ENCODE measurements at regions not wholly inside any gene's neighbourhood (a gene's known extent, or its start where the extent isn't known, plus 50 kb on each side); places are given as distances from the start of the nearest gene placed in this dataset.

DNA sequence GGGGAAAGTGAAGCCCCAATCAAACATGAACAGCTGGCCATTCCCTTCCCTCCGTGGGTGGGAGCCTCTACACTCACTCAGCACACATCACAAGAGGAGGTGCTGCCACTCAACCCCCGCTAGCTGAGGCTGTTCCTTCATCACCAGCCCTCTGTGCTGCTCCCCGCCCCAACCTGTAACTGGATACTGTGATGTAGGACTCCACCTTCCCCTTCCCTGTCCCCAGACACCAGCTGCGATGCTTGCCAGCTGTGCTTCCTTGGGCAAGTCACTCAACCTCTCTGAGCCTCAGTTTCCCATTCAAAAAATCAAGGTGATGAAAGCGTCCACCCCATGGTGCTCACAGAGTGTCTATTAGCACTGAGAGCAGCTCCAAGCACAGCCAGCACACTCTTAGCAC is 273.2 kb downstream of the MRTFB start:
- Histone ChIP-seq H3K4me3 (IDR thresholded peaks at IDR 0.05; ENCODE audit: insufficient read depth, low read depth, low read length) (no peak overlapping the region), H4K20me1 (ENCODE audit: insufficient read depth) (no peaks in the 10 kb centered on the region), H3K27ac (no peak overlapping the region), H3K9ac (no peak overlapping the region), H3K4me1 (ENCODE audit: low read depth, poor library complexity, severe bottlenecking) (peaks cover 3% of the 10 kb centered on the region), H3K79me2 (ENCODE audit: insufficient read depth, low read depth) (no peaks in the 10 kb centered on the region), H3K36me3 (ENCODE audit: insufficient read depth) (no peaks in the 10 kb centered on the region), H2AFZ (ENCODE audit: low read depth) (no peak overlapping the region), H3K4me2 (no peak overlapping the region), H3K27me3 (ENCODE audit: insufficient read depth, low read depth) (no peaks in the 10 kb centered on the region)
- TF ChIP-seq, protein P1, sequence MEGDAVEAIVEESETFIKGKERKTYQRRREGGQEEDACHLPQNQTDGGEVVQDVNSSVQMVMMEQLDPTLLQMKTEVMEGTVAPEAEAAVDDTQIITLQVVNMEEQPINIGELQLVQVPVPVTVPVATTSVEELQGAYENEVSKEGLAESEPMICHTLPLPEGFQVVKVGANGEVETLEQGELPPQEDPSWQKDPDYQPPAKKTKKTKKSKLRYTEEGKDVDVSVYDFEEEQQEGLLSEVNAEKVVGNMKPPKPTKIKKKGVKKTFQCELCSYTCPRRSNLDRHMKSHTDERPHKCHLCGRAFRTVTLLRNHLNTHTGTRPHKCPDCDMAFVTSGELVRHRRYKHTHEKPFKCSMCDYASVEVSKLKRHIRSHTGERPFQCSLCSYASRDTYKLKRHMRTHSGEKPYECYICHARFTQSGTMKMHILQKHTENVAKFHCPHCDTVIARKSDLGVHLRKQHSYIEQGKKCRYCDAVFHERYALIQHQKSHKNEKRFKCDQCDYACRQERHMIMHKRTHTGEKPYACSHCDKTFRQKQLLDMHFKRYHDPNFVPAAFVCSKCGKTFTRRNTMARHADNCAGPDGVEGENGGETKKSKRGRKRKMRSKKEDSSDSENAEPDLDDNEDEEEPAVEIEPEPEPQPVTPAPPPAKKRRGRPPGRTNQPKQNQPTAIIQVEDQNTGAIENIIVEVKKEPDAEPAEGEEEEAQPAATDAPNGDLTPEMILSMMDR (conservative IDR thresholded peaks at IDR 0.05; ENCODE audit: low read depth, low read length), result no peak

DNA sequence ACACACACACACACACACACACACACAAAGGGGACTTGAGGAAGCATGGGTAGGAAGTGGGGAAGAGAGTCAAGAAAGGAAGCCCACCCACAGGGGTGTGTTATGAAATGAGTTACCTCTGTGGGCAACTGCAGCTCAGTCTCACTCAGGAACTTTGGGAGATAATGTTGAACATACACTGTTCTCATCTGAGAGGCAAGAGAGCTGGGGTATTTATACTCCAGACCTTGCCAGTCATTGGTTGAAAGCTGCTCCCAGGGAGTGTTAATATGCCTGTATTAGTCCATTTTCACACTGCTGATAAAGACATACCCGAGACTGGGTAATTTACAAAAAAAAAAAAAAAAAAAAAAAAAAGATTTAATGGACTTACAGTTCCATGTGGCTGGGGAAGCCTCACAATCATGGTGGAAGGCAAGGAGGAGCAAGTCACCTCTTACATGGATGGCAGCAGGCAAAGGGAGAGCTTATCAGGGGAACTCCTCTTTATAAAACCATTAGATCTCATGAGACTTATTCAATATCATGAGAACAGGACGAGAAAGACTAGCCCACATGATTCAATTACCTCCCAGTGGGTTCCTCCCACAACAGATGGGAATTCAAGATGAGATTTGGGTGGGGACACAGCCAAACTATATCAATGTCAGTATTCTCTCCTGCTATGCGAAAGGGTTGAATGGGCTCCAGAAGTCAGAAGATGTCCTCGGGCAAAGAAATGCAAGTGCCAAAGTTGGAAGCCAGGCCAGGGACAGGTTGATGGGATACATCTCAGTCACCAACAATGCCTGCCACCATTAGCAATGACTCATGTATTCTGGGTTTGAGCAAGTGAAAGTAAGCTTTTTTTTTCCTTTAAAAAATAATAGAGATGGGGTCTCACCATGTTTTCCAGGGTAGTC is 270.5 kb downstream of the MRTFB start:
- no peak overlapping the region for H3K4me2 ChIP-seq
- H3K4me1 ChIP-seq (ENCODE audit: low read depth, poor library complexity, severe bottlenecking), result no peaks in the 10 kb centered on the region
- H2AFZ ChIP-seq (ENCODE audit: low read depth), result no peak overlapping the region
- no peak overlapping the region for H3K27ac ChIP-seq
- H3K79me2 ChIP-seq (ENCODE audit: insufficient read depth, low read depth), result no peaks in the 10 kb centered on the region
- no peak overlapping the region for H3K9ac ChIP-seq
- H3K4me3 ChIP-seq (IDR thresholded peaks at IDR 0.05; ENCODE audit: insufficient read depth, low read depth, low read length), result no peak overlapping the region
- H3K36me3 ChIP-seq (ENCODE audit: insufficient read depth), result no peaks in the 10 kb centered on the region
- no peaks in the 10 kb centered on the region for H4K20me1 ChIP-seq (ENCODE audit: insufficient read depth)
- no peaks in the 10 kb centered on the region for H3K27me3 ChIP-seq (ENCODE audit: insufficient read depth, low read depth)
- TF ChIP-seq, protein P1 (conservative IDR thresholded peaks at IDR 0.05; ENCODE audit: low read depth, low read length), result no peak

DNA sequence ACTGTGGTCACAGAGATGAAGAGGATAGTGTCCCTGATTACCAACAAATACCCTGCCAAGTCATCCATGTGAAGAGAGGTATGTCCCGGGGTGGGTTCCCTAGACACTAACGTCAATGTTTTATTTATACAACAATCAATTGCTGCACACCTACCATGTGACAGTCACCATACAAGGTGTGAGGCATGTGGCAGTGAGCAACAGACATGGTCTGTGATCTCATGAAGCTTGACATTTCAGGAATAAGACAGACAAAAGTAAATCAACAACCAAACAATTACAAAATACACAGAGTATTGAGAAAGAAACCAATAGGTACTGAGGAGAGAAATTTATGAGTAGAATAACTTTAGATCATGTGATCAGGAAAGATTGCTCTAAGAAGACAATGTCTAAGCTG is 268.6 kb downstream of the MRTFB start:
- Histone ChIP-seq H4K20me1 (ENCODE audit: insufficient read depth) (no peaks in the 10 kb centered on the region), H3K36me3 (ENCODE audit: insufficient read depth) (no peaks in the 10 kb centered on the region), H2AFZ (ENCODE audit: low read depth) (no peak overlapping the region), H3K27me3 (ENCODE audit: insufficient read depth, low read depth) (no peaks in the 10 kb centered on the region), H3K27ac (no peak overlapping the region), H3K79me2 (ENCODE audit: insufficient read depth, low read depth) (no peaks in the 10 kb centered on the region), H3K4me3 (IDR thresholded peaks at IDR 0.05; ENCODE audit: insufficient read depth, low read depth, low read length) (no peak overlapping the region), H3K4me1 (ENCODE audit: low read depth, poor library complexity, severe bottlenecking) (no peaks in the 10 kb centered on the region), H3K4me2 (no peak overlapping the region), H3K9ac (no peak overlapping the region)
- TF ChIP-seq, protein P1 (conservative IDR thresholded peaks at IDR 0.05; ENCODE audit: low read depth, low read length), result no peak

DNA sequence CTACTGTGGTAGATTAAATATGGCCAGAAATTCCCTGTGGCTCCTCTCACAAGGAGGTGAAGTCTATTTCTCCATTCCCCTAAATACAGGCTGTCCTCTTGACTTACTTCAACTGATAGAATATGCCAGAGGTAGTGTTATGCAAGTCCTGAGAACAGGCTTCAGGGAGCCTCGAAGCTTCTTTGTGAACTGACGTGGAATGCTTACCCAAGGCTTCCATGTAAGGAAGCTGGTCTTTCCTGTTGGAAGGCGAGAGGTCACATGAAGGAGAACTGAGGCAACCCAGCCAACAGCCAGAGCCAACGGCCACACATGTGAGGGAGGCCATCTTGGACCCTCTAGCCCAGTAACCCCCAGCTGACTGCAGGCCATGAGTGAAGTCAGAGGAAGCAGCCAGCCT is 267.9 kb downstream of the MRTFB start:
- Histone ChIP-seq H3K27me3 (ENCODE audit: insufficient read depth, low read depth) (no peaks in the 10 kb centered on the region), H3K27ac (no peak overlapping the region)
- TF ChIP-seq, protein P1 (conservative IDR thresholded peaks at IDR 0.05; ENCODE audit: low read depth, low read length), result no peak

More for the DNA sequence above, 267.9 kb downstream of the MRTFB start:
- no peak overlapping the region for H3K4me2 ChIP-seq
- H4K20me1 ChIP-seq (ENCODE audit: insufficient read depth), result no peaks in the 10 kb centered on the region
- H2AFZ ChIP-seq (ENCODE audit: low read depth), result no peak overlapping the region
- no peaks in the 10 kb centered on the region for H3K36me3 ChIP-seq (ENCODE audit: insufficient read depth)
- no peaks in the 10 kb centered on the region for H3K79me2 ChIP-seq (ENCODE audit: insufficient read depth, low read depth)
- no peak overlapping the region for H3K9ac ChIP-seq
- no peaks in the 10 kb centered on the region for H3K4me1 ChIP-seq (ENCODE audit: low read depth, poor library complexity, severe bottlenecking)
- no peak overlapping the region for H3K4me3 ChIP-seq (IDR thresholded peaks at IDR 0.05; ENCODE audit: insufficient read depth, low read depth, low read length)

Data from KMS-11 (cell line).